ENCODE measurements at regions not wholly inside any gene's neighbourhood (a gene's known extent, or its start where the extent isn't known, plus 50 kb on each side); places are given as distances from the start of the nearest gene placed in this dataset.

DNA sequence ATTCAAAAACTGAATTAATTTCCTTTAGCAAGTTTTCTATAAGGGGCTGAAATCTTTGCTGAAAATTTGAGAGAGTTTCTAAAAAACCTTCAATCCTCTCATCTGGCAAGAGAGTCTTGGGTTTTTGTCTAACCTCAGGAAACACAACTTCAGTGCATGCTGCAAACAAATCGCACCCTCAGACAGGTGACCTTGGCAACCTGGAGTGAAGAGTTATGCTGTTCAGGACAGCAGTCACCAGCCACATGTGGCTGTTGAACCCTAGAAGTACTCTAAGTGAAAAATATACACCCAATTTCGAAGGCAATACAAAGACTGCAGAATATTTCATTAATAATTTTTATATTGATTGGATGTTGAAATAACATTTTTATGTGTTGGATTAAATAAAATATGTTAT lies 184.8 kb downstream of the RPS29 start:
- Histone ChIP-seq H3K27me3 (ENCODE audit: insufficient read depth, insufficient read length) (no peaks in the 10 kb centered on the region), H3K9me3 (ENCODE audit: insufficient read depth, low read length) (no peaks in the 10 kb centered on the region), H3K9ac (ENCODE audit: insufficient read length, low read depth) (no peak overlapping the region), H3K4me1 (ENCODE audit: insufficient read depth, insufficient read length) (no peaks in the 10 kb centered on the region), H3K4me3 (ENCODE audit: insufficient read length, low read depth) (no peak overlapping the region), H3K36me3 (ENCODE audit: insufficient read depth, insufficient read length, low read length) (no peaks in the 10 kb centered on the region)
- TF ChIP-seq SUZ12 (IDR thresholded peaks at IDR 0.05; ENCODE audit: extremely low read depth, insufficient read depth, insufficient read length) (no peak), ZNF274 (IDR thresholded peaks at IDR 0.05; ENCODE audit: low read depth, low read length) (no peak), YY1 (IDR thresholded peaks at IDR 0.05; ENCODE audit: insufficient read depth, insufficient read length) (no peak)
- no peak for DNase-seq (ENCODE audit: low read depth, low spot score)

DNA sequence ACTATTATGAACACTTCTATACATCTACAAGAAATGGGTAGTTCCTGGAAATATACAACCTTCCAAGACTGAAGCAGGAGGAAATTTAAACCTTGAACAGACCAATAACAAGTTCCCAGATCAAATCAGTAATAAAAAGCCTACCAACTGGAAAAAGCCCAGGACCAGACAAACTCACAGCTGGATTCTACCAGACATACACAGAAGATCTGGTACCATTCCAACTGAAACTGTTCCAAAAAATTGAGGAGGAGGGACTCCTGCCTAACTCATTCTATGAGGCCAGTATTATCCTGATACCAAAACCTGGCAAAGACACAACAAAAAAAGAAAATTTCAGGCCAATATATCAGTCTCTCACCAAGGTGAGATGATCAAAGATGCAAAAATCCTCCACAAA lies 189.4 kb downstream of the RPS29 start:
- Histone ChIP-seq H3K9me3 (ENCODE audit: insufficient read depth, low read length) (no peaks in the 10 kb centered on the region), H3K36me3 (ENCODE audit: insufficient read depth, insufficient read length, low read length) (no peaks in the 10 kb centered on the region), H3K4me1 (ENCODE audit: insufficient read depth, insufficient read length) (no peaks in the 10 kb centered on the region), H3K9ac (ENCODE audit: insufficient read length, low read depth) (no peak overlapping the region), H3K4me3 (ENCODE audit: insufficient read length, low read depth) (no peak overlapping the region), H3K27me3 (ENCODE audit: insufficient read depth, insufficient read length) (no peaks in the 10 kb centered on the region)
- DNase-seq (ENCODE audit: low read depth, low spot score) = no peak
- TF ChIP-seq ZNF274 (IDR thresholded peaks at IDR 0.05; ENCODE audit: low read depth, low read length) (no peak), YY1 (IDR thresholded peaks at IDR 0.05; ENCODE audit: insufficient read depth, insufficient read length) (no peak), SUZ12 (IDR thresholded peaks at IDR 0.05; ENCODE audit: extremely low read depth, insufficient read depth, insufficient read length) (no peak)

DNA sequence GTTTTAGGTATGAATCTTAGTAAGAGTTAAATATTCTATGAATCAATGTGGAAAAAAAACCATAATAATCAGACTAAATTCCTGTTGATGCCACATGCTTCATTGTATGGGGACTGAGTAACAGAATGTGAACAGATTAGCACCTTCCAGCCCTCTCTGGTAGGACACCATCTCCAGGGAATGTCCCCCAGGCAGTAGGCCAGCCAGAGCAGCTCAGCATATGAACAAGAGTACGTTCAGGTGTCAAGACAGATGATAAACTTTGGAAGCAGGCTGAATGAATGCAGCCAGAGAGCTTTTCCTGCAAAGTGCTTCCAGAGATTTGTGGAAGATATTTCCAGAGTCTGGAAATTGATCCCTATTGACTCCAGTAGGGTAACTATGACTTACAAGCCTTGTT lies 204.4 kb downstream of the RPS29 start:
- Histone ChIP-seq H3K36me3 (ENCODE audit: insufficient read depth, insufficient read length, low read length) (no peaks in the 10 kb centered on the region), H3K9me3 (ENCODE audit: insufficient read depth, low read length) (no peaks in the 10 kb centered on the region), H3K4me3 (ENCODE audit: insufficient read length, low read depth) (no peak overlapping the region), H3K9ac (ENCODE audit: insufficient read length, low read depth) (no peak overlapping the region), H3K4me1 (ENCODE audit: insufficient read depth, insufficient read length) (no peaks in the 10 kb centered on the region), H3K27me3 (ENCODE audit: insufficient read depth, insufficient read length) (no peaks in the 10 kb centered on the region)
- TF ChIP-seq YY1 (IDR thresholded peaks at IDR 0.05; ENCODE audit: insufficient read depth, insufficient read length) = no peak
- TF ChIP-seq SUZ12 (IDR thresholded peaks at IDR 0.05; ENCODE audit: extremely low read depth, insufficient read depth, insufficient read length) = no peak
- no peak for TF ChIP-seq ZNF274 (IDR thresholded peaks at IDR 0.05; ENCODE audit: low read depth, low read length)
- no peak for DNase-seq (ENCODE audit: low read depth, low spot score)

DNA sequence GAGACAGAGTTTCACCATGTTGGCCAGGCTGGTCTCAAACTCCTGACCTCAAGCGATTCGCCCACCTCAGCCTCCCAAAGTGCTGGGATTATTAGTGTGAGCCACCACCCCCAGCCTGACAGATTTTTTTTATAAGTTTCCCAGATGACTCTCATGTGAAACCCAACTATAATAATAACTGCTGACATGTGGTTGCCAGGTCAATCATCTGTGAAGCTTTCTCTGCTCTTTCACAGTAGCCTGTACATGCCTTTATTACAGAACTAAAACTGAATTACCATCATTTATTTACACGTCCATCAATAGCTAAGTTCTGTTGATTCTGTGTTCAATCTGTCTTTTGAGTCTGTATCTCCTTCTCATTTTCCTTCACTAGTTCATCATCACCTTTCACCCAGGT lies 218.5 kb downstream of the RPS29 start:
- Histone ChIP-seq H3K4me3 (ENCODE audit: insufficient read length, low read depth) (no peak overlapping the region), H3K27me3 (ENCODE audit: insufficient read depth, insufficient read length) (peaks cover 91% of the 10 kb centered on the region), H3K9ac (ENCODE audit: insufficient read length, low read depth) (no peak overlapping the region), H3K4me1 (ENCODE audit: insufficient read depth, insufficient read length) (no peaks in the 10 kb centered on the region), H3K9me3 (ENCODE audit: insufficient read depth, low read length) (no peaks in the 10 kb centered on the region), H3K36me3 (ENCODE audit: insufficient read depth, insufficient read length, low read length) (no peaks in the 10 kb centered on the region)
- TF ChIP-seq YY1 (IDR thresholded peaks at IDR 0.05; ENCODE audit: insufficient read depth, insufficient read length) (no peak), ZNF274 (IDR thresholded peaks at IDR 0.05; ENCODE audit: low read depth, low read length) (no peak), SUZ12 (IDR thresholded peaks at IDR 0.05; ENCODE audit: extremely low read depth, insufficient read depth, insufficient read length) (no peak)
- DNase-seq (ENCODE audit: low read depth, low spot score) = no peak

DNA sequence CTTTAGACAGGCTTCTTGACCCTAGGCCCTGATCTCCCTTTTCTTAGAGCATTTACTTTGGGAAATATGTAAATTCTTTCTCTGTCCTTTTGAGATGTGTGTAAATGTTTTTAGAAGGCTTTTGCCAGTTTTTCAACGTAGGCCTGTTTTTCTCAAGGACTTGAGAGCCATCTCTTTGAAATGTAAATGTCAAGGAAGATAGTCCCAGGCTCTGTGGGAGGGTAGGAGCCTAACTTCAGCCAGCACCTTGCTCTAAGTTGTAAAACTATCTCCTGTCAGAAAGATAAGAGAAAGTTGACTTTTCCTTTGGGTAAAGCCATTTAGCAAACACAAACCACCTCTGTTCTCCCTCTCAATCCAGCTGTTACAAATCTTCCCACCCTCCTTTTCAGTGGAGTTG lies 219.8 kb downstream of the RPS29 start:
- Histone ChIP-seq H3K9ac (ENCODE audit: insufficient read length, low read depth) (no peak overlapping the region), H3K9me3 (ENCODE audit: insufficient read depth, low read length) (no peaks in the 10 kb centered on the region), H3K4me3 (ENCODE audit: insufficient read length, low read depth) (no peak overlapping the region), H3K4me1 (ENCODE audit: insufficient read depth, insufficient read length) (no peaks in the 10 kb centered on the region), H3K36me3 (ENCODE audit: insufficient read depth, insufficient read length, low read length) (no peaks in the 10 kb centered on the region), H3K27me3 (ENCODE audit: insufficient read depth, insufficient read length) (peaks cover 83% of the 10 kb centered on the region)
- TF ChIP-seq YY1 (IDR thresholded peaks at IDR 0.05; ENCODE audit: insufficient read depth, insufficient read length) = no peak
- TF ChIP-seq ZNF274 (IDR thresholded peaks at IDR 0.05; ENCODE audit: low read depth, low read length) = no peak
- TF ChIP-seq SUZ12 (IDR thresholded peaks at IDR 0.05; ENCODE audit: extremely low read depth, insufficient read depth, insufficient read length) = no peak
- DNase-seq (ENCODE audit: low read depth, low spot score) = peak; percentile 23

DNA sequence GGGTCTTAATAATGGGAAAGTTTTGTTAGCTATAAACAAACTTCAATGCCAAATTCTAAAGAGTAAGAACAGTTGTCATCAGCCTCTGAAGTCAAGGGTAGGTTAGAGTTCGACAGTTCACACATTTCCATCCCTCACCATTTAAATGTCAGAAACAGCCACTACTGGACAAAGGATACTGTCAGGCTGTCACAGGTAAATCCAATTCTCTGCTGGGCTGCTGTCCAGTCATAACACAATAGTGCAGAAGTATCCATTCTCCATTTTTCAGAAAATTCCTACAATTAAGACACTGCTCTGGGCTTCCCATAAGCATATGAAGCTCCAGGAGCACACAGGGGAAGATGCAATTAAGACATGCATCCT lies 221.4 kb downstream of the RPS29 start:
- Histone ChIP-seq H3K27me3 (ENCODE audit: insufficient read depth, insufficient read length) (peaks cover 66% of the 10 kb centered on the region), H3K4me1 (ENCODE audit: insufficient read depth, insufficient read length) (no peaks in the 10 kb centered on the region), H3K9ac (ENCODE audit: insufficient read length, low read depth) (no peak overlapping the region), H3K9me3 (ENCODE audit: insufficient read depth, low read length) (no peaks in the 10 kb centered on the region), H3K36me3 (ENCODE audit: insufficient read depth, insufficient read length, low read length) (no peaks in the 10 kb centered on the region), H3K4me3 (ENCODE audit: insufficient read length, low read depth) (no peak overlapping the region)
- DNase-seq (ENCODE audit: low read depth, low spot score) = no peak
- TF ChIP-seq SUZ12 (IDR thresholded peaks at IDR 0.05; ENCODE audit: extremely low read depth, insufficient read depth, insufficient read length) (no peak), YY1 (IDR thresholded peaks at IDR 0.05; ENCODE audit: insufficient read depth, insufficient read length) (no peak), ZNF274 (IDR thresholded peaks at IDR 0.05; ENCODE audit: low read depth, low read length) (no peak)

DNA sequence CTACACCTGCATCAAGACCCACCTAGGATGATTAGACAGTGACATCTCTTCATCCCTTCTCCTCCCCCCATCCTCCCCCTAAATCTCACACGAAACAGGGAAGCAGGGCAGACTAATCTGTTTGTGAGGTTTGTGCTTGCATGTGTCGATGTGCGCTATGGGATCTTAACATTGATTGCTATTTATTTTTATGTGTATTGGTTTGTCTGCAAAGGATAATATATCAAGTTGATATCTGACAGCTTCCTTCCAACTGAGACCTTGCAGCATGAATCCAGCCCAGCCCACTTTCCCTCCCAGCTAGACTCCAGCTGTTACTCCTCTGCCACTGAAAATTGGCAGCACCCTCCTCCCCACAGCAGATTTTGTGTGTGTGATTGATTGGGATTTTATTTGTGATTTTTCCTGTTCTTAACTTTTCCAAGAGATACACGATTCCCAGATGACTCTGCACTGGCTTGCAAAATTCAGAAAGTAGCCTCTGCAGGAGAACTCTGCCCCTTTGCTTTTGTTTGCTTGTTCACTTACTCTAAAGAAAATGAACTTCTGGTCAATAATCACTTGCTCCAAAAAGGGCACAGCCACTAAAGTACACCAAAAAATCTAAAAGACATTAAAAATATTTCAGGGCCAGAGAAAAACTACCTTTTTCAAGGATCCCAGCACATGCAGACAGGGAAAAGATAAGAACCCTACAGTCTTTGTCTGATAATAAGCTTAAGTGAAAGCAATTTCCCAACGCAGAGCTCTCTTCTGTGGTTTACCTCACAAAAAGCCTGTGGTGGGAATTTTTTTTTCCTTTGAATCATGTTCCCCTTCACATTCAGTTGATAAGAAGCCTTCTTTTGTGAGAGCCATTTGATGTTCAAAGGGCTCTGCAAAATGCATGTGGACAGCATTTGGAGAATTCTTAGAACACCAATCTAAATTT lies 222.1 kb downstream of the RPS29 start:
- Histone ChIP-seq H3K27me3 (ENCODE audit: insufficient read depth, insufficient read length) (peaks cover 63% of the 10 kb centered on the region), H3K4me3 (ENCODE audit: insufficient read length, low read depth) (no peak overlapping the region), H3K4me1 (ENCODE audit: insufficient read depth, insufficient read length) (no peaks in the 10 kb centered on the region), H3K36me3 (ENCODE audit: insufficient read depth, insufficient read length, low read length) (no peaks in the 10 kb centered on the region), H3K9me3 (ENCODE audit: insufficient read depth, low read length) (no peaks in the 10 kb centered on the region), H3K9ac (ENCODE audit: insufficient read length, low read depth) (no peak overlapping the region)
- TF ChIP-seq YY1 (IDR thresholded peaks at IDR 0.05; ENCODE audit: insufficient read depth, insufficient read length) (no peak), ZNF274 (IDR thresholded peaks at IDR 0.05; ENCODE audit: low read depth, low read length) (no peak), SUZ12 (IDR thresholded peaks at IDR 0.05; ENCODE audit: extremely low read depth, insufficient read depth, insufficient read length) (no peak)
- no peak for DNase-seq (ENCODE audit: low read depth, low spot score)
